ENCODE measurements at regions not wholly inside any gene's neighbourhood (a gene's known extent, or its start where the extent isn't known, plus 50 kb on each side); places are given as distances from the start of the nearest gene placed in this dataset.

DNA sequence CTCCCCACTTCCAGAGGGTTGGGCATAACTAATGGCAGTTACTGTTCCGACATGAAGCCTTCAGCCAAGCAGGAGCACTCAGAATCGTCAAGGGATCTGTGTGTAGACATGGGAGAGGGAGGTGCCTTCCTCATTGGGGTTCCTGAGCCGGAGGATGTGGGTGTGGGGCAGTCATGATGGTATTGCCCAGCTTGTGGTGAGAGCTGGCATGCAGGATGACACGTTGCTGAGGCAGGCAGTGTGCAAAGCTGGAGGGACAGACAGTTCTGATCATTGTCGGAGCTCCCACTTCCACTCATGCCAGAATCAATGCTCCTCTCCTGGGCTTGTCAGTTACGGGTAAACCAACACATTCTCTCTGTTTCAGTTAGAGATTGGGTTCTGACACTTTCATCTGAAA is 83.9 kb upstream of the TSC22D1 start:
- TF ChIP-seq, protein P1, sequence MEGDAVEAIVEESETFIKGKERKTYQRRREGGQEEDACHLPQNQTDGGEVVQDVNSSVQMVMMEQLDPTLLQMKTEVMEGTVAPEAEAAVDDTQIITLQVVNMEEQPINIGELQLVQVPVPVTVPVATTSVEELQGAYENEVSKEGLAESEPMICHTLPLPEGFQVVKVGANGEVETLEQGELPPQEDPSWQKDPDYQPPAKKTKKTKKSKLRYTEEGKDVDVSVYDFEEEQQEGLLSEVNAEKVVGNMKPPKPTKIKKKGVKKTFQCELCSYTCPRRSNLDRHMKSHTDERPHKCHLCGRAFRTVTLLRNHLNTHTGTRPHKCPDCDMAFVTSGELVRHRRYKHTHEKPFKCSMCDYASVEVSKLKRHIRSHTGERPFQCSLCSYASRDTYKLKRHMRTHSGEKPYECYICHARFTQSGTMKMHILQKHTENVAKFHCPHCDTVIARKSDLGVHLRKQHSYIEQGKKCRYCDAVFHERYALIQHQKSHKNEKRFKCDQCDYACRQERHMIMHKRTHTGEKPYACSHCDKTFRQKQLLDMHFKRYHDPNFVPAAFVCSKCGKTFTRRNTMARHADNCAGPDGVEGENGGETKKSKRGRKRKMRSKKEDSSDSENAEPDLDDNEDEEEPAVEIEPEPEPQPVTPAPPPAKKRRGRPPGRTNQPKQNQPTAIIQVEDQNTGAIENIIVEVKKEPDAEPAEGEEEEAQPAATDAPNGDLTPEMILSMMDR (IDR thresholded peaks at IDR 0.05; ENCODE audit: insufficient read depth, low read depth, low read length) = no peak
- no peak for TF ChIP-seq EZH2 (IDR thresholded peaks at IDR 0.05; ENCODE audit: insufficient read depth, low read length)
